ENCODE measurements at regions not wholly inside any gene's neighbourhood (a gene's known extent, or its start where the extent isn't known, plus 50 kb on each side); places are given as distances from the start of the nearest gene placed in this dataset.

DNA sequence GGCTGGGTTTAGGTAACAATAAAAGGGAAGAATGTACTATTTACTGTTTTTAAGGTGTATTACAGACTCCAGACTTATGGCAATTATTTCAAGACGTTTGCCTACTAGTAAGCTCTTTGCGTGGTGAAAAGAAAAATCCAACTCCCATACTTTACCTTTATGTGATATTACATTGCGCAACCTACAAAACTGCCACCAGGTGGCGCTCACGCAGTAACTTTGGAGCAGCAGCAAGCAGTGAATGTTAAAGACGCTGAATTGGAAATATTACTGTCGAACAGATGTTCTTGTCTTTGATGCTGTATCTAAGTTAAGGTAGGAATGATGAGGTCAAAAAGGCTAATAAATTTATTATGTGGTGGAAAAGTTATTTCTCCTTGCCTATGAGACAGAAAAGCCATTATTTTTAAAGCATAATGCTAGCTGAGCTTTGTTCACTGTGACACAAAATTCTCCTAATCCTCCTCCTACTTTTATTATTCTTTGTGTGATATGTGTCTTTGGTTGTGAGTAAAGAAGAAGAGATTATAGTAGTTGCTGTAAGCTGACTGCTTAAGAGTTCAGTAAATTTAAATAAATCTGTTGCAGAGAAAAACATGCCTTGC, 1099.8 kb upstream of the TENM3 start:
- DNase-seq (ENCODE audit: low spot score): peak; percentile 59
- Histone ChIP-seq H2AFZ (ENCODE audit: low read length) (no peak overlapping the region), H3K36me3 (replicated peaks in 1 of 2; ENCODE audit: control insufficient read depth in 1 of 2, insufficient read depth in 2 of 2, low read length in 2 of 2) (no peaks in the 10 kb centered on the region), H4K20me1 (ENCODE audit: insufficient read depth, low read length) (no peaks in the 10 kb centered on the region), H3K27me3 (ENCODE audit: control insufficient read depth in 1 of 2, insufficient read depth in 2 of 2, low read length in 2 of 2) (no peaks in the 10 kb centered on the region; a peak in 1 of 5 replicates), H3K9me3 (ENCODE audit: low read length) (no peaks in the 10 kb centered on the region), H3K27ac (ENCODE audit: extremely low read length, insufficient read depth, low read length) (no peak overlapping the region), H3K79me2 (ENCODE audit: insufficient read depth, low read length) (no peaks in the 10 kb centered on the region), H3K4me3 (replicated peaks in 1 of 3; ENCODE audit: insufficient read depth in 1 of 3, low read depth in 2 of 3, low read length in 3 of 3) (no peak overlapping the region), H3K4me2 (ENCODE audit: low read depth, low read length) (no peak overlapping the region), H3K4me1 (ENCODE audit: insufficient read depth, low read length) (no peaks in the 10 kb centered on the region), H3K9ac (ENCODE audit: insufficient read depth, low read depth, low read length) (no peak overlapping the region)
- peak; percentile 85 for ATAC-seq
- CTCF ChIA-PET (ENCODE audit: low intra/inter-chr PET ratio, low total read pairs): interaction anchor here (1.3 to 2.2 kb wide), 3 partner anchors 382 to 1663 kb away, joined by 4 to 31 read pairs (median 8); no protein-coding TSS in a partner anchor
- in situ Hi-C loops (cut with HindIII; ENCODE audit: extremely low pct_ligation_motif_present, low pct_unique_long_range_greater_than_20kb) (loop anchor here (5.0 kb wide), 1 partner anchor 384 kb away; no protein-coding TSS in a partner anchor), intact Hi-C loops (cut with micrococcal nuclease; ENCODE audit: unreplicated experiment) (loop anchor here (5.0 kb wide), 1 partner anchor 316 kb away; no protein-coding TSS in a partner anchor)
- no TSS peak for BruUV-seq (replicated peaks)
- POLR2A ChIA-PET: no interaction called here
- 5% methylated on average over 7 of the region's 7 CpGs for WGBS (ENCODE audit: low lambda C conversion rate)
- FAIRE-seq: peak; percentile 82
- no peak for TF ChIP-seq ZBTB7B (CRISPR knock-in tag; IDR thresholded peaks at IDR 0.05)
- TF ChIP-seq STAG1 (CRISPR knock-in tag; IDR thresholded peaks at IDR 0.05): peak; percentile 81
- TF ChIP-seq, protein P1, sequence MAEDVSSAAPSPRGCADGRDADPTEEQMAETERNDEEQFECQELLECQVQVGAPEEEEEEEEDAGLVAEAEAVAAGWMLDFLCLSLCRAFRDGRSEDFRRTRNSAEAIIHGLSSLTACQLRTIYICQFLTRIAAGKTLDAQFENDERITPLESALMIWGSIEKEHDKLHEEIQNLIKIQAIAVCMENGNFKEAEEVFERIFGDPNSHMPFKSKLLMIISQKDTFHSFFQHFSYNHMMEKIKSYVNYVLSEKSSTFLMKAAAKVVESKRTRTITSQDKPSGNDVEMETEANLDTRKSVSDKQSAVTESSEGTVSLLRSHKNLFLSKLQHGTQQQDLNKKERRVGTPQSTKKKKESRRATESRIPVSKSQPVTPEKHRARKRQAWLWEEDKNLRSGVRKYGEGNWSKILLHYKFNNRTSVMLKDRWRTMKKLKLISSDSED (CRISPR knock-in tag; IDR thresholded peaks at IDR 0.05): no peak
- TF ChIP-seq, protein P2, sequence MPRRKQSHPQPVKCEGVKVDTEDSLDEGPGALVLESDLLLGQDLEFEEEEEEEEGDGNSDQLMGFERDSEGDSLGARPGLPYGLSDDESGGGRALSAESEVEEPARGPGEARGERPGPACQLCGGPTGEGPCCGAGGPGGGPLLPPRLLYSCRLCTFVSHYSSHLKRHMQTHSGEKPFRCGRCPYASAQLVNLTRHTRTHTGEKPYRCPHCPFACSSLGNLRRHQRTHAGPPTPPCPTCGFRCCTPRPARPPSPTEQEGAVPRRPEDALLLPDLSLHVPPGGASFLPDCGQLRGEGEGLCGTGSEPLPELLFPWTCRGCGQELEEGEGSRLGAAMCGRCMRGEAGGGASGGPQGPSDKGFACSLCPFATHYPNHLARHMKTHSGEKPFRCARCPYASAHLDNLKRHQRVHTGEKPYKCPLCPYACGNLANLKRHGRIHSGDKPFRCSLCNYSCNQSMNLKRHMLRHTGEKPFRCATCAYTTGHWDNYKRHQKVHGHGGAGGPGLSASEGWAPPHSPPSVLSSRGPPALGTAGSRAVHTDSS (CRISPR knock-in tag; conservative IDR thresholded peaks at IDR 0.05): no peak
- no peak for TF ChIP-seq ZNF552 (CRISPR knock-in tag; IDR thresholded peaks at IDR 0.05; ENCODE audit: borderline replicate concordance)
- TF ChIP-seq ZBTB20 (CRISPR knock-in tag; IDR thresholded peaks at IDR 0.05; ENCODE audit: borderline replicate concordance, low read depth): no peak
- TF ChIP-seq ZNF564 (CRISPR knock-in tag; IDR thresholded peaks at IDR 0.05): no peak
- TF ChIP-seq, protein P3, sequence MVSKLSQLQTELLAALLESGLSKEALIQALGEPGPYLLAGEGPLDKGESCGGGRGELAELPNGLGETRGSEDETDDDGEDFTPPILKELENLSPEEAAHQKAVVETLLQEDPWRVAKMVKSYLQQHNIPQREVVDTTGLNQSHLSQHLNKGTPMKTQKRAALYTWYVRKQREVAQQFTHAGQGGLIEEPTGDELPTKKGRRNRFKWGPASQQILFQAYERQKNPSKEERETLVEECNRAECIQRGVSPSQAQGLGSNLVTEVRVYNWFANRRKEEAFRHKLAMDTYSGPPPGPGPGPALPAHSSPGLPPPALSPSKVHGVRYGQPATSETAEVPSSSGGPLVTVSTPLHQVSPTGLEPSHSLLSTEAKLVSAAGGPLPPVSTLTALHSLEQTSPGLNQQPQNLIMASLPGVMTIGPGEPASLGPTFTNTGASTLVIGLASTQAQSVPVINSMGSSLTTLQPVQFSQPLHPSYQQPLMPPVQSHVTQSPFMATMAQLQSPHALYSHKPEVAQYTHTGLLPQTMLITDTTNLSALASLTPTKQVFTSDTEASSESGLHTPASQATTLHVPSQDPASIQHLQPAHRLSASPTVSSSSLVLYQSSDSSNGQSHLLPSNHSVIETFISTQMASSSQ (IDR thresholded peaks at IDR 0.05; ENCODE audit: low read depth): no peak
- TF ChIP-seq, protein P3 (CRISPR knock-in tag; IDR thresholded peaks at IDR 0.05; ENCODE audit: borderline replicate concordance): no peak
- TF ChIP-seq ZFP36 (IDR thresholded peaks at IDR 0.05; ENCODE audit: borderline replicate concordance, low read depth, low read length, partially characterized antibody): no peak
- TF ChIP-seq NR1H2 (CRISPR knock-in tag; IDR thresholded peaks at IDR 0.05; ENCODE audit: borderline replicate concordance, low read depth): no peak
- TF ChIP-seq, protein P4, sequence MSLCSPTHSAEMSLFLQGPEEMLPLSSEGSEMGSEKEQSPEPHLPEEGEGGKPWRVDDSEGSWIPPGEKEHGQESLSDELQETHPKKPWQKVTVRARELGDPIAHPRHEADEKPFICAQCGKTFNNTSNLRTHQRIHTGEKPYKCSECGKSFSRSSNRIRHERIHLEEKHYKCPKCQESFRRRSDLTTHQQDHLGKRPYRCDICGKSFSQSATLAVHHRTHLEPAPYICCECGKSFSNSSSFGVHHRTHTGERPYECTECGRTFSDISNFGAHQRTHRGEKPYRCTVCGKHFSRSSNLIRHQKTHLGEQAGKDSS (CRISPR knock-in tag; IDR thresholded peaks at IDR 0.05; ENCODE audit: borderline replicate concordance, low read depth): no peak
- TF ChIP-seq, protein P5, sequence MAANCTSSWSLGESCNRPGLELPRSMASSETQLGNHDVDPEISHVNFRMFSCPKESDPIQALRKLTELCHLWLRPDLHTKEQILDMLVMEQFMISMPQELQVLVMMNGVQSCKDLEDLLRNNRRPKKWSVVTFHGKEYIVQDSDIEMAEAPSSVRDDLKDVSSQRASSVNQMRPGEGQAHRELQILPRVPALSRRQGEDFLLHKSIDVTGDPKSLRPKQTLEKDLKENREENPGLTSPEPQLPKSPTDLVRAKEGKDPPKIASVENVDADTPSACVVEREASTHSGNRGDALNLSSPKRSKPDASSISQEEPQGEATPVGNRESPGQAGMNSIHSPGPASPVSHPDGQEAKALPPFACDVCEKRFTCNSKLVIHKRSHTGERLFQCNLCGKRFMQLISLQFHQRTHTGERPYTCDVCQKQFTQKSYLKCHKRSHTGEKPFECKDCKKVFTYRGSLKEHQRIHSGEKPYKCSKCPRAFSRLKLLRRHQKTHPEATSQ (CRISPR knock-in tag; IDR thresholded peaks at IDR 0.05; ENCODE audit: borderline replicate concordance): peak; percentile 31; the same call in 1 of the 2 replicates
- TF ChIP-seq CEBPG (CRISPR knock-in tag; IDR thresholded peaks at IDR 0.05): peak; percentile 99

Data from HepG2 (cell line).